NCI-H1092 treated with DMSO at 0.1 percent for 48 hours (cell line): ENCODE measurements at regions not wholly inside any gene's neighbourhood (a gene's known extent, or its start where the extent isn't known, plus 50 kb on each side); places are given as distances from the start of the nearest gene placed in this dataset.

Source experiments
- DNase-seq: peaks from one replicate; lab custom pipeline; 2025; lab: John Stamatoyannopoulos, UW

DNA sequence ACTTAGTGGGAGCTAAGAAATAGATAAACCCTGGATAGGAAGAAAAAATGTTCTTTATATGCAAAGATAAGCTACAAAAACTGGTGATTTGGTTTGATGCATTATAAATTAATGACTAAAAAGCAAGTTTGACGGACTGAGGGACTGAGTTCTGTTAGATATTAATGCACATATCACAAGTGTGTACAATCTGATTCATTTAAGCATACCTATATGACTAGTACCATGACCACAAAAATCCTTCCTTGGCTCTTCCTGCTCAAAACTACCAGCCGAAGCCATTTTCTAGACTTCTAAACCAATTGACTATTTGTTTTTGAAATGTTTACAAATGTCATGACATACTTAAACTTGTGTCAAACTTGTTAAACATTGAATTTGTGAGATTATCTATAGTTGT lies 374.5 kb upstream of the MON1B start:
- no peak for DNase-seq

DNA sequence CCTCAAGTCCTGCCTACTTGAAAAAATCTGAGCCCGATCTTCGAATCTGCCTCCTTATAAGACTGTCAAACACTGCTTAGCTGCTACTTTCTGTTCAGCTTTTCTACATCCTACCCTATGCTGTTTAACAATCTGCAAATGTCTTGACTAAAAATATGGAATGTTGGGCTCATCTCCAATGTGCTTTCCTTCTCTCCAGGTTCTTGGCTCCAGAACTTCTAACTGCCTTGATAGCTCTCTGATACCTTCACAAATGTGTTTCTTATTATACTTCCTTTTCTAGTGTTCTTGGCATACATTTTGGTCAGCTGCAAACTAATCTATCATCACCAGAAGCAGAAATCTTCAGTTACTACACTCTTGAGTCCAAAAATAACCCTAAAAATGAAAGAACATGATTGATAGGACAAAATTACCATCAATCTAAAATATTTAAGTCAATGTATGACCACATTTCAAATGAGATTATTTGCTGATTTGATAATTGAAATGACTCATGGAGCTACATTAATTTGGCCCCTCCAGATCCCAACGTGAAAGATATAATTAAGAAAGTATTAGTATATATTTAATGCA lies 372.3 kb upstream of the MON1B start:
- no peak for DNase-seq

DNA sequence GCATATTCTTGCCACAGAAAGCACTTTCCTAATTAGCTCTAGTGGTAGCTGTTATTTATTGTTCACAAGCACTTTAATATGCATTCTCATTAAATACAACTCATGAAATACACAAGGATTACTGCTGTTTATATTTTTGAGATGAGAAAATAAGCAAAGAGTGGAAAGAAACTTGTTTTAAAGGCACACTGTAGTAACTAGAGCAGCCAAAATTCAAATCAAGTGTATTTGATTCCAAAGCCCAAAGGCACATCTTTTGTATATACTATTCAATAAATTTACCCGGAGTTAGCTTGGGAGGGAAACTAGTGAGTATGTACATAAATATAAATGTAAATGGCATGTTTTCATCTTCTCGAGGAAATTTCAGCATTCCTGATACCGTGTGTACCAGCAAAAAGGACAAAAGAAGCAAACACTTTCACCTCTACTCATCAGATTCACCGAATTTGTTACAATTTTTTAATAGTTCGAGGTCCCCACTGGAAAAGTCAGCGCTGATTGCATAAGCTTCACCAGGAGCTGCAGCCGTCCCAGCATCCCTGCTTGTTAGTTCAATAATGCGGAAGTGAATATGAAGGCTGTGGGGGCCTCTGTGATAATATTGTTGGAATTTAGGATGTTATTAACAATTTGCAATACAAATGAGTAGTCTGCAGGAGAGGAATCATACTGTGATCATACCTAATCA lies 371.6 kb upstream of the MON1B start:
- no peak for DNase-seq

DNA sequence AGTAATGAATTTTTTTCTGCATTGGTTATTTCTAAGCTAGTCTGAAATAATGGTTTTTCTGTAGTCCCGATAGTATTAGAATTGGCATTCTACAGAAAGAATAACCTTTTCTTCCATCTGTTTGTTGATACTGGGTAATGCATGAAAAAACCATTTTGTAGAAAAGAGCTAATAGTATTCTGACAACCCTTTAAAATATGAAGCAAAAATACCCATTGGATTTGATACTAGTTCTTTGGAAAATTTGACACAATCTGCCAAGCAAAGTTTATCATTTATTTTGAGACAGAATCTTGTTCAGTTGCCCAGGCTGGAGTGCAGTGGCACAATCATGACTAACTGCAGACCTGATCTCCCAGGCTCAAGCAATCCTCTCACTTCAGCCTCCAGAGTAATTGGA lies 366.8 kb upstream of the MON1B start:
- DNase-seq: no peak

DNA sequence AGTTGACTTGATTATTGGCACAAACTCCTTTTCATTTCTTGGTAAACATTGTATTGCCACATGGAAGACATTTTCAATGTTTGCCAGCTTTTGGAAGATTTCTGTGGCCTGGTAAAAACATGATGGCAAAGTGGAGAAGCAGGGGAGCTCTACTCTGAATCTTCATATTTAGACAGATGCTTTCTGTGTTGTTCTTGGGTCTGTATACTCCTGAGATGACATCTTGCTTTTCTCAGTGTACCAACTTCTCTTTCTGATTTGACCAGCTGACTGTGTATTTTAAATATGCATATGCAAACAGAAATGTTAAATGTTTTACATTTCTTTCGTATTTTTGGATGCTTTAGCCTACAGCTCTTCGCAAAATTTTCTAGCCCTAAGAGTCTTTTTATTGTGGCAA lies 366.2 kb upstream of the MON1B start:
- DNase-seq: no peak

DNA sequence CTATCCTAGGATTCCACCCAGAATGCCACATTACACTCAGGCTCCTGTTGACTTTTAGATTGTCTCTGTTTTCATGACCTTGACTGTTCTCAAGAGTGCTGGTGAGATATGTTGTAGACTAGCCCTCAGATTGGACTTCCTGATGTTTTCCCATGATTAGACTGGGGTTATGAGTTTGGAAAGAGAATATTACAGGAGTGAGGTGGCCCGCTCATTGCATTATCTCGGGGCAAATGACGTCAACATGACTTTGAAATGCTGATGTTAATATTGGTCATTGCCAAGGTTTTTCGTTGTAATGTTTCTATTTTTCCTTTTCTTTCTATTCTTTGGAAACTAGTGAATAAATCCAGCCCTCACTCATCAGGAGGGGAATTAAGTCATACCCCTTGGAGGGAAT lies 355.7 kb upstream of the MON1B start:
- no peak for DNase-seq

DNA sequence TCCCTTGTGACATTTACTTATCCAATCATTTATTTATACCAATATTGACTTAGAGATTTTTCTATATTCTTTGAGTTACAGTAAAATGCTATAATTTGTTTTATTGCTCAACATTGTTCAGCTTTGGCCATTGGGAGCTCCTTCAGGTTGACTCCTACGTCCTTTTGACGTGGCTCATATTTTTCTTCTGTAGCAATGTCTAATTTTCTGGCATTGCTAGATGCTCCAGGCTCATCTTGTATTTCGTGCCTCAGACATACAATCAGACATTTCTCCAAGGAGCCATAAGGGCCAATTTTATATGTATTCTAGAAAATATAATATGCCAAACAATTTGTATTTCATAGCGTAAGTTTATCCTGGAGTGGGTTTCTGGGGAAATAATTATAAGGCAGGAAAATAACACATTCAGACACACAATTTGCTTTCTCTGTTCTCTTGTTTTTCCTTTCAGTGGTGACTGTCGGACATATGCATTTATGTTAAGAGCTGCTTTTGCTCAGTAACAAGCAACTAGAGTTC lies 355.1 kb upstream of the MON1B start:
- no peak for DNase-seq

DNA sequence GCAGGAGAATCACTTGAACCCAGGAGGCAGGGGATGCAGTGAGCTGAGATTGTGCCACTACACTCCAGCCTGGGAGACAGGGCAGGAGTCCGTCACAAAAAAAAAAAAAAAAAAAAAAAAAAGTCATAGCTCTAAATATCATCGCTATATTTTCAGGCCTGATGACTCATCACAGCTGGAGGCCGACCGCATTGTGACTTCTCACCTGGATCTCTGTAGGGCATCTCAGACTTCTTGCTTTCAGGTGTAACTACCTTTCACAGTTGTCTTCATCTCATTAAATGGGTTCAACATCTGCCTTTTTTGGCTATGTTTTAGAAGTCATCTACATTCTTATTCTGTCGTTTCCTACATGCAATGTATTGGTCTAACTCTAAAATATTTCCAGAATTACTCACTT lies 353.1 kb upstream of the MON1B start:
- DNase-seq: no peak

DNA sequence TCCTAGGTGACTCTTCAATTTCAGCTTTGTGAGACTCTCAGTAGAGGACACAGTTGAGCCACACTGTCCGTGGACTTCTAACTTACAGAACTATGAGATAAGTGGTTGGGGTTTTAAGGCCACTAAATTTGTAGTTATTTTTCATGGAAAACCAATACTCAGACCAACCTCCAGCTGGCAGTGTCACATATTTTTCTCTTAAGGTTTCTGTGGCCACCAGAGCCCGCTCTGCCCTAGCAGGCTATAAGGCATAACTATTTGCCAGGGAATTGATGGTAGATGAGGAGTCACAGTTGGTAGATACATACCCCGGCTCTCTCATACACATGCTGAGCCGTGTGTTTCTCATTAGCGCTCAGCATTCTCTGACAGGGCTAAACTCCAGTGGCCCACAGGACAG lies 336.8 kb upstream of the MON1B start:
- no peak for DNase-seq

DNA sequence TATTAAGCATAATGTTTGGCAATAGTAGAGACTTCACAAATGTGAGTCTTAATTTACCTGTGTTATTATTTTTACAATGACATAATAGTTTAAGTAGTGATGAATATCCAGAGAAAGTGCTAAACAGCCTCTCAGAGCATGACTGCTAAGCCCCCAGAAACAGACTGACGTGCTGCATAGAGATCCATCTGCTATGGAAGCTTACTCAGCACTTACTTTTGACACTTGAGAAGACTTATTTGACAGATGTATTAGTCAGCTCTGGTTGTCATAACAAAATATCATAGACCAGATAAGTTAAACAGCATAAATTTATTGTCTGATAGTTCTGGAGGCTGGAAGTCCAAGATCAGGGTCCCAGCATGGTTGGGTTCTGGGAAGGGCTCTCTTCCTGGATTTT lies 334.9 kb upstream of the MON1B start:
- no peak for DNase-seq

DNA sequence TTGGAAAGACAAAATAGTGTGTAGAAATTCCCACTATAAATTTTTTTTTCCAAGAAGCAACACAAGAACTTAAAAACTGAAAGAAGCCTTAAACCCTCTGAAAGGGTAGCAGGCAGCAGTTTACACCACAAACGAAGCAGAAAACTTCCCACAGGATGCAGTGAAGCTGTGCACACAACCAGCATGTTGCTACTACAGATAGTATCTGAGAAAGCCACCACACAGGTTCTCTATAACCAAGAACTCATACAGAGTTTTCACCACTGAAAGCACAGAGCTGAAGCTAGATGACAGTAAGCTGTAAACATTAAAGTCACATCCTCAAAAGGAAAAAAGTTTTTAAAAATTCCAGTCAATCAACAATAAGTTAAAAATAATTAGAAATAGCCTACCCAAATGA lies 333.6 kb upstream of the MON1B start:
- DNase-seq: no peak

DNA sequence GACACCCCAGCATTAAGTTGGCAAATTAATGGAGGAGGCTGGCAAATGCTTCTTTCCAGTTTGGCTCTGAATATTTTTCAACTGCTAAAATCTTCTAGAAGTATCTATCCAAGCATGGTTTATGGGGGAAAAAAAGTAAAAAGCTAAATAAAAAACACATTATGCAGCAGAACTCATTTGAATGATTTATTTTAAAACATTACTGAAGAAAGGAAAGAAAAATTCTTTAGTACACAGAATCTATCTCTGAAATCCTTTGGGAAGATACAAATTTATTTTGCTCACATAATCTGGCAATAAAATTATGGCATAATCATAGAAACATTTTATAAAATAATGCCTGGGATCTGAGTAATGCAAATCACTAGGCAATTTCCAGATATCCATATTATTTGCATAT lies 328.1 kb upstream of the MON1B start:
- no peak for DNase-seq

DNA sequence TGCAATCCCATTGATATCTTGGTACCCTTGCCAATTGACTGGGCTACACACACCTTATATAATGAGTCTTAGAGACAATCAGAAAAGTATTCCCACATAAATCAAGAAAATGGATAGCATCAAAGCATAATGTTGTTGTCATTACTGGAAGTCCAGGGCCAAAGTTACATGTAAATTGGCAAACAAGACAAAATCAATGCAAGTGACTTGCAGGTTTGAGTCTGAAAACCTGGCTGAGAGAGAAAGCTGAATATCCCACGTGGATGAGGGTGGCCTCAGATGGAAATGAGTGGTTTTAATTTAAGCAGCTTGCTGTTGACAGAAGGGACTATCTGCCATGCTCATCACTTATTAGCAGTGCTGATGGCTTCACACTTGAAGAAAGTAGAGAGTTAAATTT lies 324.0 kb upstream of the MON1B start:
- no peak for DNase-seq

DNA sequence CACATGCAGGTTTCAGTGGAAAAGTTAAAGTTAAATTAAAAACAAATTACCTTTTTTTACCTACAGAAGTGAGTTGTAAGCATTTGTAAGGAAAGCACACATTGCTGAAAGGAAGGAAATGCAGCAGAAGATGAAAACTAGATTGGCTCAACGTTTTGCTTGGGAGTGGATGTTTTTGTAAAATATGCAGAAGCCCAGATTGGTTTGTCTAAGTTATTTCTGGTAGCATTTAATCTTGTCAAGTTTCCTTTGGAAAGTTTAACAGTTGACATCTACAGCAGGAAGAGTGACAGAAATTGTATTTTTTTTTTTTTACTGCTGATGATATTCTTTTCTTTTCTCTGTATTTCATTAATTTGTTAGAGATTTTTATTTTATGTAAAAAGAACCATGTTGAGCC lies 315.1 kb upstream of the MON1B start:
- DNase-seq: no peak

DNA sequence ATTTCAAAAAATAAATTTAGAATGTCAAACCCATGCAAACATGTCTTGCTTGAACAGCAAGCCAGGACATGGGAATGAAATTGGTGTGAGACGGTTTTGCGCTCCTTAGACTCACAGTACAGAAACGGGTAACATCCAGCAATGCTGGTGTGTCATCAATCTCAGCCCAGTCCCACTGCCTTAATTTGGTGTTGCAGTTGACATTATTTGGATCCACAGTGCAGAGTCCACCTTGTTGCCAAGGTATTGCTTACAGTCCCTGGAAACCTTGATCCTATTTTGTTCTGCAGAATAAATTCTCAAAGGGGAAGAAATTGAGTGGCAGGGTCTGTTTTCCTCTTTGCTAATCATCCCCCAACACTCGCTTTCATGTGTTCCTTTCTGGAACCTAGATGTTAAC lies 311.6 kb upstream of the MON1B start:
- no peak for DNase-seq

DNA sequence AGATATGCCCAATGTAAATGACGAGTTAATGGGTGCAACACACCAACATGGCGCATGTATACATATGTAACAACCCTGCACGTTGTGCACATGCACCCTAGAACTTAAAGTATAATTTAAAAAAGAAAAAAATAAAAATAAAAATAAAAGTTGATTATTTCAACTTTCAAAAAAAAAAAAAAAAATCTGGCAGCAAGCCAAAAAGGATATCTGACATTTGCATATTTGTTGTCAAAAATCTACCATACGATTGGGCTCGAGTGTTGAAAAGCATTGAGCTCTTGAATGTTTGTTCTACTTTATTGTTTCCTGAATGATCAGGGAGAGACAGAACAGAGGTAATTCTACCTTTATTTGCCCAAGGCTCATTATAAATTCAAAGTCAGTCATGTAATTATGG lies 310.5 kb upstream of the MON1B start:
- peak; percentile 28 for DNase-seq

DNA sequence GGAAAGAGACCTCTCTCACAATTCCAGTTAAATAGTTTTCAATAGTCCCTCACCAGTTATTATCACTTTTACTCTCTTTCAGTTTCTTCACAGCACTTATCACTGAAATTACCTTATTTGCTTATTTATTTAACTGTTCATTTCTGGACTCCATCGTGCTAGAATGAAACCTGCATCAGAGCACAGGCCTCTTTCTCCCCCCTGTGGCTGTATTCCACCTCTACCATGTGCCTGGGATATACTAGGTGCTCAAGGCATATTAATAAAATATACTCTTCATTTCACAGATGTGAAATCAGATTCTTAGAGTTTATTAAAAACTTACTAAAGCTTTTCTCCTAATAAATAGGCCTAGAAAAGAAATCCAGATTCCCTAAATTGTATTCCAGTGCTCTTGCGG lies 308.9 kb upstream of the MON1B start:
- DNase-seq: no peak

DNA sequence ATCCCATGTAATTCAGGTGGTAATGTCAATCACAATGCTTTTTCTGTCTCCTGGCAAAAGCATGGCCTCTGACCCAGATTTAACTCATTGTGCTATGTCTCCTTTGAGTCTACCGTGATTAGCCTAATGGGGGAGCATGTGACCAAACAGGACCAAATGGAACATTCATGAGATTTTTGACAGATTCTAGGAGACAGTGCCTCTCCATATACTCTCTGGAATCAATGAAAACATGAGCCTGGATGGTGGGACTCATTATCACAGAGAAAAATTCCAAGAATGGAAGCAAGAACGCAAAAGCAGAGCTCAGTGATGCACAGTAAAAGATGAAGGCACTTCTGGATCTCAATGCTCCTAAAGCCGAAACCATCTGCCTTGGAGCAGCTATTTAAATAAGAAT lies 307.9 kb upstream of the MON1B start:
- DNase-seq: no peak

DNA sequence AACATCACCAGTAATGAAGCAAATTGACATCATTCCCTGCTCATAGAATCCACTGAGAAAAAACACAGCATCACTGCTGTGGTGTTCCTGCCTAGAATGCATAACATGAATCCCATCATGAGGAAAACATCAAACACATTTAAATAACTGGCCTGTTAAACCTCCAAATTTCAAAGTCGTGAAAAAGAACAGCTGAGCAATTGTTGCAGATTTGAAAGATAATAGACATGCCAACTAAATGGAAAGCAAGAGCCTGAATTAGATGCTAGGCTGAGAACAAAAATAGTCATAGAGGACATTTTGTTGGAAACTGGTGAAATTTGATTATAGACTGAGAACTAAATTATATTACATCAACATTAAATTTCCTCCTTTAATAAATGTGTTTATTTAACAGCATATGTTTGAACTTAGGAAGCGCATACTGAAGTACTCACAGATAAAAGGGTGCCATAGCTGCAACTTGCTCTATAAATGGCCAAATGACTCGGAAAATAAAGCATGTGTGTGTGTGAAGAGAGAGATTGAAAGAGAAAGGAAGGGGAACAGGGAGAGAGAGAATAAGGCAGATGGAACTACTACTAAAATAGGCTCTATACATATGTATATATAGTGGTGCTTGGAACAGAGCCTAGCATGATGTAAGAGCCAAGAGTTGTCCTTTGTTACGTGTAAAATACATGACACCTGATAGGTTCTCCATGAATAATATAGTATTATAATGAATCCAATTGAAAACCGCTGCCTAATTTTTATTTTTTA lies 305.0 kb upstream of the MON1B start:
- no peak for DNase-seq

DNA sequence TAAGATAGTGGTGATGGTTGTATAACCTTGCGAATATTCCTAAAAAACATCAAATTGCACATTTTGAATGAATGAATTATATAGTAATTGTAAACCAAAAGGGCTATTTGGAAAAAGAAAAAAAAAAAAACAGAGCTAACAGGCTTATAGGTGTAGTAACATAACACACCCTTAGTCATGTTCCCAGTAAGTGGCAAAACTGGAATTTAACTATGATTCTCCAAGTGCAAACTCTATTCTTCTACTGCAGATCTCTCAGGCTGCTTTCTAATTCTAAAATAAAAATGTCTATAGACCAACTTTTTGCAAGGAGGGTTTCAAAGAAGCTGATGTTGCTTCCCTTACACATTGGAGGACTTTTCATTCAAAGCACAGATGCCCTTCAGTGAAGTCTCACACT lies 293.2 kb upstream of the MON1B start:
- DNase-seq: no peak

DNA sequence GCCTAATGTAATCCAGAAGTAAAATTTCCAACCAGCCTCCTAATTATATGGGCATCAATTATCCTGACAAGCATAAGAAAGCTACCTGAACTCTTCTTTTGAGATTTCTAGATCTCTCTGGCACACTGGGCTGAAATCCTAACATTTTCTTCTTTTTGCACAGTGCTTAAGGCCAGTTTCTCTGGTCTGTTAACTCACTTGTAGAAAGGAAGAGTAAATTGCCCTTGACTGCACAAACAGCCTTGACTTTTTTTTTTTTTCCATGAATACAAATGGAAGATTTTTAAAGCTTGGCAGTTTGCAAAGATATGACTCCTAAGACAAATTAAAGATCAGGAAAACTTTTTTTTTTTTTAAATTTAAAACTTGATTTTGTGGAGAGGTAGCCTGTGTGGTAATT lies 291.2 kb upstream of the MON1B start:
- no peak for DNase-seq

DNA sequence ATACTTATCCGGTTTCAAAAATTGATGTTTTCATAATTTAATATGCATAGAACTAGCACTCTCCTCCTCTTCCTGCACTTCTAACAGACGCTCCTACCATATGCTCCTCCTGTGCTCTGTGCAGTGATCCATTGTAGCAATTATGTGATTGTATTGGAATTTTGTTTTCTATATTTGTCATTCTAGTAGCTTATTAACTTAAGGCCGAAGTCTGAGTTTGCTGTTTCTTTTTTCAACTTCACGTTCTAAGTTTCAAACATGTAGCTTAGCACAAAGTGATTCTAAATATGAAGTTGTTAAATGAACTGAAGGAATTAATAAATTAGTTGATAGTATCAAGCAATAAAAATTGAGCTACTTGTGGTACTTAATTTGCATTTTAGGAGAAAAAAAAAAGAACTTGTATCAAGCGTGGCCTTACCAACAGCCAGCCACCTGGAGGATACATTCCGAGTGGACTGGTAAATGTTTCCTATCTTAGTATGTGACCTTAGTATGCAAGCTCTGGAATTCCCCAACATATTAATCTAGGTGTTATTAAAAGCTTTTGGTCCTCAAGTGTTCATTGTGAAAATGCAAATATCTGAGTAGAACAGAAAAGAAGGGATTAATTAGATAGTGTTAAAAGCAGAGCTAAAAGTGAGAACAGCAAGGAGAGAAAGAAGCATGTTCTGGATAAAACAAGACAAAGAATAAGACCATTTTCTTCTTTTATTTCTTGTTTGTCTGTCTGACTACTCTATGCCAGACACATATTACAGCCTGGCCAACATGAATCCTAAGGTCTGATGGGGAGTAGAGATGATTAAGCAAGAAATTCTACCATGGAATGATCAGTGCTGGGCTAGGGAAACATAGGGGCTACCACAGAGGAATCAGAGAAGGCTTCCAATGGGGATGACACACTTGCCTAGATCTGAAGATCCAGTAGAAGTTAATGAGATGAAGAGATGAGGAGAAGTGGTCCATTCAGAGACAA lies 290.4 kb upstream of the MON1B start:
- DNase-seq: no peak
